Panc1 (cell line): ENCODE measurements at regions not wholly inside any gene's neighbourhood (a gene's known extent, or its start where the extent isn't known, plus 50 kb on each side); places are given as distances from the start of the nearest gene placed in this dataset.
"Not testable (repeated sequence)": the region's sequence is repeated elsewhere in the genome, so short reads cannot be mapped to it uniquely, and the experiment has no call there.

Source experiments
- ATAC-seq: fragments of 200-7000 bp; cut with Tn5 transposase; 2 replicates; pipeline ENCODE4 v1.9.1; 2020; ENCODE audit warnings: mild to moderate bottlenecking, moderate library complexity
- BruUV-seq: library from RNA; stranded (reverse); fragments of 400-500 nt; replicated peaks from 2 replicates; lab custom pipeline; 2021; lab: Mats Ljungman, UMichigan
- CTCF ChIA-PET: fragments of 300-600 bp; sonication (Branson Sonifier 250); formaldehyde crosslinking; loops from one replicate; lab custom pipeline; 2022; ENCODE audit warnings: antibody characterized with exemption; lab: Charles Lee
- POLR2A ChIA-PET: fragments of 300-600 bp; sonication (Branson Sonifier 250); formaldehyde crosslinking; loops from one replicate; lab custom pipeline; 2022; ENCODE audit warnings: antibody characterized with exemption; lab: Charles Lee
- DNase-seq: peaks from one replicate; pipeline ENCODE4 v3.0.0-alpha.2; 2010; ENCODE audit warnings: low read depth, low spot score
- H3K27ac ChIP-seq: 2 replicates; pipeline ENCODE4 v1.5.1; 2011; ENCODE audit warnings: mild to moderate bottlenecking, low read length, inconsistent platforms
- H3K27me3 ChIP-seq: fragments of 200-500 bp; sonication (Bioruptor generic); 2 replicates; pipeline ENCODE4 v1.6.0; 2014; ENCODE audit warnings: low read length, inconsistent platforms; ENCODE audit not compliant: control insufficient read depth, insufficient read depth
- H3K36me3 ChIP-seq: fragments of 200-500 bp; sonication (Bioruptor generic); 2 replicates; pipeline ENCODE4 v1.5.1; 2014; ENCODE audit warnings: inconsistent platforms, mild to moderate bottlenecking, low read length, moderate library complexity; ENCODE audit not compliant: control insufficient read depth, insufficient read depth
- H3K4me1 ChIP-seq: 2 replicates; pipeline ENCODE4 v1.5.1; 2011; ENCODE audit warnings: inconsistent platforms, mild to moderate bottlenecking, low read length, moderate library complexity; ENCODE audit not compliant: control insufficient read depth, insufficient read depth
- H3K4me3 ChIP-seq, 2 experiments: 2 replicates each; pipeline ENCODE4 v1.5.1; 2011 to 2012; ENCODE audit warnings: low read depth in 2 of 2, low read length in 2 of 2, mild to moderate bottlenecking in 2 of 2, inconsistent platforms in 1 of 2, moderate library complexity in 1 of 2
- H3K9me3 ChIP-seq: fragments of 200-500 bp; sonication (Bioruptor generic); 2 replicates; pipeline ENCODE4 v1.5.1; 2014; ENCODE audit warnings: low read depth, mild to moderate bottlenecking, inconsistent platforms, low read length, moderate library complexity; ENCODE audit not compliant: control insufficient read depth, insufficient read depth
- CTCF ChIP-seq: fragments of 450-650 bp; IDR thresholded peaks from 2 replicates; pipeline ENCODE4 v1.5.1; 2017; ENCODE audit warnings: mild to moderate bottlenecking
- POLR2AphosphoS5 ChIP-seq: IDR thresholded peaks from 2 replicates; pipeline ENCODE4 v1.6.1; 2012; ENCODE audit warnings: mild to moderate bottlenecking, low read depth, low read length, moderate library complexity
- REST ChIP-seq, 2 experiments: IDR thresholded peaks; 2 replicates each; pipeline ENCODE4 v1.6.1; 2011 to 2012; ENCODE audit warnings: low read depth in 2 of 2, control low read depth in 1 of 2, low read length in 1 of 2, mild to moderate bottlenecking in 1 of 2, moderate library complexity in 1 of 2; ENCODE audit not compliant: insufficient read depth in 1 of 2
- SIN3A ChIP-seq: IDR thresholded peaks from 2 replicates; pipeline ENCODE4 v1.6.1; 2012; ENCODE audit warnings: low read depth, mild to moderate bottlenecking, low read length, moderate library complexity, borderline replicate concordance; ENCODE audit not compliant: insufficient read depth
- TCF7L2 ChIP-seq: IDR thresholded peaks from 2 replicates; pipeline ENCODE4 v1.6.1; 2011; ENCODE audit warnings: mild to moderate bottlenecking, low read depth, low read length, inconsistent platforms
- in situ Hi-C: cut with HindIII; loops from 2 replicates; pipeline ENCODE4 v1.10.0; 2016; ENCODE audit warnings: low sequenced_read_pairs, low pct_unique_long_range_greater_than_20kb
- intact Hi-C: fragments of 100-400 bp; cut with micrococcal nuclease; formaldehyde crosslinking; loops from one replicate; pipeline ENCODE4 v1.10.0; 2022; ENCODE audit not compliant: unreplicated experiment

GRCh38 chr10:78465431-78465830 is 431.8 kb downstream of the RPS24 start:
- in situ Hi-C loops (no loop called here), intact Hi-C loops (no loop called here)
- ChIA-PET CTCF (no interaction called here), POLR2A (no interaction called here)
- TF ChIP-seq CTCF (no peak), REST (IDR thresholded peaks at IDR 0.05; ENCODE audit: insufficient read depth in 1 of 2, low read depth in 2 of 2, low read length in 1 of 2) (no peak), SIN3A (no peak), POLR2AphosphoS5 (no peak), TCF7L2 (no peak)
- Histone ChIP-seq H3K4me1 (no peaks in the 10 kb centered on the region; the same call in 1 of the 2 replicates), H3K4me3 (no peak overlapping the region), H3K27ac (no peak overlapping the region), H3K27me3 (no peaks in the 10 kb centered on the region), H3K9me3 (no peaks in the 10 kb centered on the region), H3K36me3 (no peaks in the 10 kb centered on the region)
- DNase-seq, result no peak
- ATAC-seq, result no peak
- BruUV-seq, result no TSS peak

GRCh38 chr10:78467496-78468106 is 433.9 kb downstream of the RPS24 start:
- Histone ChIP-seq H3K4me1 (no peaks in the 10 kb centered on the region), H3K4me3 (no peak overlapping the region), H3K9me3 (no peaks in the 10 kb centered on the region), H3K36me3 (no peaks in the 10 kb centered on the region), H3K27me3 (no peaks in the 10 kb centered on the region), H3K27ac (no peak overlapping the region)
- DNase-seq (no peak), ATAC-seq (no peak)
- in situ Hi-C loops, result no loop called here
- BruUV-seq, result no TSS peak
- POLR2A ChIA-PET, result no interaction called here
- TF ChIP-seq SIN3A (no peak), POLR2AphosphoS5 (no peak)
- intact Hi-C loops, result no loop called here
- CTCF ChIA-PET, result no interaction called here

GRCh38 chr10:78468731-78469130 is 435.1 kb downstream of the RPS24 start:
- H3K4me1 ChIP-seq, H3K27ac ChIP-seq, BruUV-seq, ATAC-seq, CTCF ChIA-PET, intact Hi-C loops, H3K36me3 ChIP-seq, H3K27me3 ChIP-seq, DNase-seq, H3K4me3 ChIP-seq, in situ Hi-C loops, H3K9me3 ChIP-seq, POLR2A ChIA-PET: not testable (repeated sequence)
